Fibroblast of skin of right quadriceps (primary cell): ENCODE measurements at regions not wholly inside any gene's neighbourhood (a gene's known extent, or its start where the extent isn't known, plus 50 kb on each side); places are given as distances from the start of the nearest gene placed in this dataset.

Experiments
- DNase-seq: peaks from one replicate; pipeline ENCODE4 v3.0.0-alpha.2; 2013

GRCh38 chr1:229825042-229825441 lies 199.0 kb downstream of the URB2 start:
- no peak for DNase-seq

DNA sequence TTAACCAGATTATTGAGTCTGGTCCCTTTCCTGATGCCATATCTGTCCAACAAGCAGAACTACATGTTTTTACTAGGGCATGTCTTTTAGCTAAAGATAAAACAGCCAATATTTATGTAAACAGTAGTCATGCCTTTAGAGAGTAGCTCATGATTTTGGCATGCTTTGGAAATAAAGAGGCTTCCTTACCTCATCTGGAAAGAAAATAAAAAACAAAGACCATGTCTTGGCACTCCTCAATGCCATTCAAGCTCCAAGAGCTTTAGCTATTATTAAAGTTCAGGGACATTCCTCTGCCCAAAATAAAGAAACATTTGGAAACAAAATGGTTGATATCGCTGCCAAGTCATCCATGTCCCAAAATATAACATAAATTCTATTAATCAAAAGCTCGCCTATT lies 202.4 kb downstream of the URB2 start:
- DNase-seq = no peak

GRCh38 chr1:229832695-229833094 lies 206.6 kb downstream of the URB2 start:
- no peak for DNase-seq

DNA sequence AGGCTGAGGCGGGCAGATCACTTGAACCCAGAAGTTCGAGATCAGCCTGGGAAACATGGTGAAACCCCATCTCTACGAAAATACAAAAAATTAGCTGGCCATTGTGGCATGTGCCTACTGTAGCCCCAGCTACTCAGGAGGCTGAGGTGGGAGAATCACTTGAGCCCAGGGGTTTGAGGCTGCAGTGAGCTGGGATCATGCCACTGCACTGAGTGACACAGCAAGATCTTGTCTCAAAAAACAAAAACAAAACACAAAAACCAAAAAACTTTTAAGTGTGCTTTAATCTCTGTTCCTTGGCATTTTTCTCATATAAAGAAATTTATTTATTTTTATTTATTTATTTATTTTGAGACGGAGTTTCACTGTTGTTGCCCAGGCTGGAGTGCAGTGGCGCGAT lies 208.2 kb downstream of the URB2 start:
- DNase-seq = no peak

DNA sequence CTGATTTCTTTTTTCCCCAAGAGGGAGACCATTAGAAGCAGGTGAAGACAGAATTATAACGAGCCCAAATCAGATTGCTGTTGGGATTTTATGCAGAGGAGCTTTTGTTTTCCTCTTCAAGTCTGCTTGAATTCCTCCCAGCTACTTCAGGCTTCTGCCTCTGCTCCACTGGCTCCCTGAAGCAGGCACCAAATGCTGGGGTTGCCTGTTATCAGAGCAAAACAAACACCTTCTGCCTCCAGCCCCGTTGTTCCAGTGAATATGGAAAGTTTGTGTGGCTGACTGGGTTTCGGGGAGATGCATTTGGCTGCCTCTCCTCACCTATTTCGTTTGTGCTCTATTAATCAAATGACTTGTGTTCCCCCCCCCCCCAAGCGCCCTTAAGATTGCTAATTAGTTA lies 209.2 kb downstream of the URB2 start:
- DNase-seq = no peak

- no peak for DNase-seq
These were observed 210.3 kb downstream of the URB2 start for GRCh38 chr1:229836324-229836723.

DNA sequence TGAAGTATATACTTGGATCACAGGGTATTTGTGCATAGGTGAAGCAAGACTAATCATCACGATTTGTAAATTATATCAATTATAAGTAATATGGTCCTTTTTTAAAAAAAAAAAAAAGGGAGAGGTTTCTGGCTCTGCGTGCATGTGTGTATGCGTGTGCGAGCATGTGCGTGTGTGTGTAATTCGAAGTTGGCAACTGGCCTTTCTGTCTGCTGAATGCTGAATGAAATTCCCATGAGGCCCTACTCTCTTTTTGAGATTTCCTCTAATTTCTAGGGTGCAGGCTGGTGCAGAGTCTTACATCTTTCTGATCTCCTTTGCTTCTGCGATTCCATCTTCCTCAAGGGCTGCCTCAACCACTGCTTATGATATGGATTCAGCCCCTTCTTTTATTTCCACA lies 212.2 kb downstream of the URB2 start:
- no peak for DNase-seq

DNA sequence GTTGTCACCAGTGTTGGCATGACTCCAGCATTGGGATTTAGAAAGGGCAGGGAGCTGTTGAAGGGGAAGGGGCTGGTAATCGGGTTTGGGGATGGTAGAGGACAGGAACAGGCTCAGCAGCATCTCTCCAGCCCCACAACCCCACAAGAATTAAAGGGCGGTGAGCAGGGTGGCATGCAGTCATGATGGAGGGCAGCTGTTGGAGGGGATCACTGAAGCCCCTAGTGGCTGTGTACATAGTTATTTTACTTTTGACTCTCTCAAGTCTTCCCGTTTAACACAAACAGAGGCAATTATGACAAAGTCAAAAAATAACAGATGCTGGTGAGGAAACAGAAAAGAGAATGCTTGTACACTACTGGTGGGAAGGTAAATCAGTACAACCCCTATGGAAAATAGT lies 213.8 kb downstream of the URB2 start:
- DNase-seq = no peak

DNA sequence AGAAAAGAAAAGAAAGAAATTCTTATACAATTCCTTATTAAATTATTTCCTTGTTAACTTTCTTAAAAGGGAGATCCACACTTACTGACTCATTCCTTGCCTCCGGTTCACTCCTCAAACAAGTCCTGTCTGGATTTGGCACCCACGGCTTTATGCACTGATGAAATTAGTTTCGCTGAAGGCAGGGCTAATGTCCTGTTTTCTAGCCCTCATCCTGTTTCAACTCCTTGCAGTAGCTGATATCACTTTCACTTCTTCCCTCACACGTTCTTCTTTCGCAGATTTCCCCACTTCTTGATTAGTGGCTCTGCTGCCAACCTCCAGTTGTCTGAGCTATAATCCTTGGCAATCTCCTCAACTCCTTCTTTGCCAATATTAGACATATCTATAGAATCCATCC lies 215.2 kb downstream of the URB2 start:
- DNase-seq = no peak

DNA sequence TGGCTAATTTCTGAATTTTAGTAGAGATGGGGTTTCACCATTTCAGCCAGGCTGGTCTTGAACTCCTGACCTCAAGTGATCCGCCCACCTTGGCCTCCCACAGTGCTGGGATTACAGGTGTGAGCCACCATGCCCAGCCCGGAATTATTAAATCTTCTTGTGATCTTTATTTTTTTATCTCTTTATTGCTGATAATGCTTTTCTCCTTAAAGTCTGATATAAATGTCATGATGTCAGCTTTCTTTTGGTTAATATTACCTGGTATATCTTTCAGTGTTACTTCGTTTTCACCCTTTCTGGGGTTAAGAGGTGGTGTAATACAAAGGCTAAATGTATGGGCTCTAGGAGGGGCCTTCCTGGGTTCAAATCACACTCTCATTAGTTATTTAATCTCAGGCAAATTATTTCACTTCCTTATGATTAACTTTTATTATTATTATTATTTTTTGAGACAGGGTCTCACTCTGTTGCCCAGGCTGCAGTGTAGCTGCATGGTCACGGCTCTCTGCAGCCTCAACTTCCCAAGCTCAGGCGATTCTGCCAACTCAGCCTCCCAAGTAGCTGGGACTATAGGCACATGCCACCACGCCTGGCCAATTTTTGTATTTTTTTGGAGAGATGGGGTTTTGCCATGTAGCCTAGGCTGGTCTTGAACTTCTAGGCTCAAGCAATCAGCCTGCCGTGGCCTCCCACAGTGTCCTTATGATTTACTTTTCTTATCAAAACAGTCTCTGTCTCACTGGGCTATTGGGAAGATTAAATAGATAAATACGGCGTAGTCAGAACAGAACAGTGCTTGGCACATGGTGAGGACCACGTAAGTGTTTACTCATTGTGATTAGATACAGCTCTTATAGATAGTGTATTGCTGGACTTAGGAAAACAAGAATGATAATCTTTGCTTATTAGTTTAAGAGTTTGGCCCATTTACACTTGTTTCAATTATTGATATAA lies 216.5 kb downstream of the URB2 start:
- no peak for DNase-seq

- DNase-seq = no peak
These were observed 217.7 kb downstream of the URB2 start for GRCh38 chr1:229843627-229844238.

GRCh38 chr1:229844675-229845074 lies 218.6 kb downstream of the URB2 start:
- DNase-seq = no peak

DNA sequence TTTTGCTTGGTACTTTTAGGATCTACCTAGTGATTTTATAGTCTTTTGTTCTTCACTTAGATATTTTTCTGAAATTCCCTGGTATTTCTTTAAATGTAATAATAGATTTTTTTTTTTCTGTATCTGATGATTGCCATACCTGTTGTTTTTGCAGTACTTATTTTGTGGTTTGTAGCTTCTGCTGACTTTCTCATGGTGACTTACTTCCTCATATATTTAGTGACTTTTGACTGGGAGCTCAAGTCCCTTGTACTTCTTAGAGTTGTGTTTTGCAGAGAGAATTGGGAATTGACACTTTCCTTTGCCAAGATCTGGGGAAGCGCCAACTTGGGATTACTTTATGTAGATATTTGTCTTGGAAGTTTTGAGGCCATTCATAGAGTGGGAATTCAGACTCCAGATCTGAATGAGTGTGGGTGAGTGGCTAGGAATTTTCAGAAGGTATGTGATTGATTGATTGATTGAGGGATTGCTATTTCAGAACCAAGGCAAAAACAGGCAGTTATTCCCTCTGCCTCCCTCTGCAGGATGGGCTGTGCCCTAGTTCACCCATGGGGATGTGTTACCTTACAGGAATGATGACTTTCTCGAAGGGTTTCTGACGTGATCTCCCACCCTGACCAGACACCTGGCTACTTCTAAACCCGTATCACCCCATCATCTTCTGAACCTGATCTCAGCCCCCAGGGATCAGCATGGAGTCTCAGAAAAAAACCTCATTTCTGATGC lies 219.5 kb downstream of the URB2 start:
- no peak for DNase-seq

- DNase-seq = no peak
These were observed 220.3 kb downstream of the URB2 start for GRCh38 chr1:229846351-229846750.

DNA sequence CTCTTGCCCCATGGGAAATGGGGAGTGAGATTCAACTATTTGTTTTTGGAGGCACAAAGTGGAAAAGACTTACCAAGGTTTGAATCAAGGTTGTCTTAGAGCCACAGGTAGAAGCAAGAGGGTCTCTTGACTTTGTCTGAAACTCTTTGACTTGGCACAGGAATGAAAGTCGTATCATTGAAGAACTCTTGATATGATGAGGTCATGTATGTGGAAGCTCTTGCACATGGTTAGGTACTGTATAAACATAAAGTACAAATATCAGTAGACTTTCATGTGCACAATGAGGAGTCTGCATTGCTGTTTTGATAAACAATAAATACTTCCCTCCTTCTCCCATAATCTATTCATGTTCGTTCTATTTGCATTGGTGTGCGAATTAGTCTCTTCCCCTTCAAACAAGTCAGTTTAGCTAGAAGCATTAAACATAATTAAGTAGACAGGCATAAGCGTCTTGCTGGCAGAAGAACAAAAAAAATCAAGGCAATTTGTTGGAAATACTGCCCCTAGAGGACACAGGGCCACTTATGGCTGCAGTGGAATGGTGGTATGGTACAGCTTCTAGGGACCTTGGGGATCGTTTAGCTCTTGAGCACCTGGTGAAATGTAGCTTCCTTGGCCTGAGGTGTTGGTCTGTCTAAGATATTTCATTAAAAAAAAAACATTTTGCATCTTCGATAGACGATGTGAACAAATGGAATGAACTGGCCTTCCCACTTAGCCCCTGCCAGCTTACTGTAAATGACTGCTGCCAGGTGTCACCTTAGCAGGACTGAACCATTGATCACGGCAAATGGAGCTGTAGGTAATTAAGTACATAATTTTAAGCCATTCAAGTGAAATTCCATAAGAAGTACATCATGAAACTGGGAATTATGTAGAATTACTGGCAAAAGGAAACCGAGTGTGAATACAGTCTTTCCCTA lies 218.0 kb upstream of the GALNT2 start:
- peak; percentile 6 for DNase-seq

DNA sequence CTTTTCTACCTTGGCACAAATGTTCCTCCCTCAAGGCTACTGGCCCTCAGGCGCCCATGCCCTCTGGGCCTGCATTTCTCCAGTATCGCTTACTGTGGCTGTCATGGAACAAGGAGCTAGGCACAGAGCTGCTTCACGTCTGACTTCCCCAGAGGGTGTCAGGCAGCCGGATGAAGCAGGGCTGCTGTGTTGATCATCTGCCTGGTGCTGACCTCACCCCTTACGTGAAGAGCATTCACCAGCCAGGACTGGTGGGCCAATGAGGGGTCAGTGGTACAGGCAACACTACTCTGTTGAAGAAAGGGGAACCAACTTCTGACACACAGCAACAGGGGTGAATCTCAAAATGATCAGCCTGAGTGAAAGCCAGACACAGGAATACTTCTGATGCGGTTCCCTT lies 215.5 kb upstream of the GALNT2 start:
- DNase-seq = no peak

DNA sequence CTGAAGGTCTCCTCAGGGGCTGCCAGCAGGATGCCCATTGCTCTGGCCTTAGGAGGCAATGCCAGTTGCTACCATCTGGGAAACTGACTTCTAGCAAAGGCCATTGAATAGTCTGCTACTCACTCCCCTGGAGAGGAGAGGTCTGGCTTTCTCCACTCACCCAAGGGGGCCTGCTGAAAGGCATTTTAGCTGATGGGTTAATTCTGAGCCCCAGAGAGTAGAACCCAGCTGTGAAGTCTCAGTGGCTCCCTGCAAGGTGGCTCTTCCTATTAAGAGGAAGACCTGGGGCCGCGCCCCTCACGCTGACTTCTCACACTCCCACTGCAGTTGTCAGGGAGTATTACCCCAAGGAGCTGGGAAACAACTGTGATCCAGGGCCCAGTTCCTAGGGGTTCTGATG lies 213.3 kb upstream of the GALNT2 start:
- DNase-seq = no peak

- no peak for DNase-seq
These were observed 212.4 kb upstream of the GALNT2 start for GRCh38 chr1:229854620-229855019.

GRCh38 chr1:229856009-229856650 lies 210.9 kb upstream of the GALNT2 start:
- no peak for DNase-seq

DNA sequence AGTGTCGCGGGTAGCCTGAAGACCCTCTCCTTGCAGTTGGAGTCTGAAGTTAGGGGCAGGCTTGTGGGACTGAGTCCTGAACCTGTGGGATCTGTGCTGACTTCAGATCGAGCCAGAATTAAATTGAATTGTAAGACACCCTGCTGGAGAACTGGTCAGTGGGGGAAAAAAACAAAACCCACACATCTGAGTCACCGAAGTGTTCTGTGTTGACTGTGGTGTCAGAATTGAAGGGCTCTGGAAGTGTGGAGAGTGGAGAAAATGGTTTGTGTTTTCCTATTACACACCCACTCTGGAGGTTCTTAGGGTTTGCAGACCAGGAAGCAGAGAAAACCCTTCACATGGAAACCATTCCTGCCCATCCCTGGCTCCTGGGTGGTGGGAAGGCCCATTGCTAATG lies 209.5 kb upstream of the GALNT2 start:
- no peak for DNase-seq

GRCh38 chr1:229859026-229859425 lies 208.0 kb upstream of the GALNT2 start:
- no peak for DNase-seq

- no peak for DNase-seq
These were observed 206.1 kb upstream of the GALNT2 start for GRCh38 chr1:229860926-229861325.
